PC-3 (cell line): ENCODE measurements at regions not wholly inside any gene's neighbourhood (a gene's known extent, or its start where the extent isn't known, plus 50 kb on each side); places are given as distances from the start of the nearest gene placed in this dataset.

Experiments used
- CTCF ChIP-seq: fragments of 300-600 bp; sonication (generic); conservative IDR thresholded peaks from 2 replicates; pipeline ENCODE4 v1.5.1; 2017; ENCODE audit warnings: antibody characterized with exemption, low read depth, mild to moderate bottlenecking, low read length
- EZH2 ChIP-seq: fragments of 300-600 bp; sonication (generic); IDR thresholded peaks from one replicate; pipeline ENCODE4 v1.6.1; 2017; ENCODE audit warnings: antibody characterized with exemption, mild to moderate bottlenecking, low read length; ENCODE audit not compliant: unreplicated experiment

GRCh38 chr3:13239467-13239760, 166.2 kb upstream of the IQSEC1 start:
- TF ChIP-seq CTCF (no peak), EZH2 (no peak)
